Adrenal gland (tissue), 9 donors: ENCODE measurements at regions not wholly inside any gene's neighbourhood (a gene's known extent, or its start where the extent isn't known, plus 50 kb on each side); places are given as distances from the start of the nearest gene placed in this dataset.

Experiments
- DNase-seq, 7 donors: peaks; one replicate each; pipeline ENCODE4 v3.0.0-alpha.2; 2019 to 2020
- H3K27ac ChIP-seq, 5 donors: fragments of 200-600 bp; sonication (generic) in 4 of 5; 1 replicate in 3 of 5; 2 replicates in 2 of 5; pipeline versions ENCODE4 v1.5.1 to v1.8.0; 2016 to 2020; ENCODE audit warnings: mild to moderate bottlenecking in 1 of 5
- H3K27me3 ChIP-seq: fragments of 200-600 bp; 2 replicates; pipeline ENCODE4 v1.8.0; 2021
- H3K36me3 ChIP-seq, 2 donors: fragments of 200-600 bp; replicated peaks in 1 of 2; 1 replicate in 1 of 2; 2 replicates in 1 of 2; pipeline versions ENCODE4 v1.5.1 to v1.8.0; 2018 to 2022
- H3K4me1 ChIP-seq, 2 donors: fragments of 200-600 bp; replicated peaks in 1 of 2; 1 replicate in 1 of 2; 2 replicates in 1 of 2; pipeline versions ENCODE4 v1.5.1 to v1.8.0; 2018 to 2021
- H3K4me3 ChIP-seq, 4 donors: fragments of 200-600 bp; sonication (generic) in 3 of 4; one replicate each; pipeline ENCODE4 v1.5.1; 2016 to 2018
- H3K9me3 ChIP-seq, 3 donors: fragments of 200-600 bp; sonication (generic) in 1 of 3; replicated peaks in 1 of 3; 1 replicate in 2 of 3; 2 replicates in 1 of 3; pipeline versions ENCODE4 v1.5.1 to v1.8.0; 2016 to 2021
- CTCF ChIP-seq, 6 experiments: fragments of 450-650 bp in 4 of 6; fragments of 200-600 bp in 2 of 6; sonication (generic) in 1 of 6; IDR thresholded peaks; 1 replicate in 5 of 6; 2 replicates in 1 of 6; pipeline versions ENCODE4 v1.5.1 to v1.8.0; 2016 to 2021; ENCODE audit warnings: antibody characterized with exemption in 6 of 6, mild to moderate bottlenecking in 2 of 6, moderate library complexity in 1 of 6
- POLR2A ChIP-seq, 2 donors: fragments of 450-650 bp; IDR thresholded peaks; one replicate each; pipeline ENCODE4 v1.6.1; 2017; ENCODE audit warnings: antibody characterized with exemption in 2 of 2, mild to moderate bottlenecking in 2 of 2, moderate library complexity in 1 of 2
- WGBS, 4 donors: extraction: QIAGEN DNeasy Blood & Tissue Kit in 2 of 4; methylation state at CpG; one replicate each; pipeline versions ENCODE4 v1.1.5 to v1.1.7; 2013 to 2017; 5-methylcytosine and 5-hydroxymethylcytosine counted together
- intact Hi-C, 2 donors: fragments of 100-400 bp; cut with DNase I; formaldehyde crosslinking; loops; one replicate each; pipeline versions ENCODE4 v1.14.1 to v1.15.0; 2022 to 2023
- donor health status: healthy with polysubstance abuse.
- donor health status: Bipolar disorder and iron deficiency.
- donor health status: DM: yes; HTN: yes; CAD: no.
- donor health status: DM: no; HTN: no; CAD: no.
- donor health status: DM: no; HTN: no; CAD: no.

- H3K27ac ChIP-seq: no peak overlapping the region
- WGBS, 4 donors: 56 to 82% (median 65%) methylated on average over 1 of the region's 1 CpG
- TF ChIP-seq CTCF (IDR thresholded peaks at IDR 0.05): no peak
- TF ChIP-seq POLR2A (IDR thresholded peaks at IDR 0.05): no peak
- H3K4me1 ChIP-seq: no peaks in the 10 kb centered on the region
- H3K27me3 ChIP-seq: no peaks in the 10 kb centered on the region
- no peak overlapping the region for H3K4me3 ChIP-seq
- no peak for DNase-seq
- no peaks in the 10 kb centered on the region for H3K36me3 ChIP-seq
- no peaks in the 10 kb centered on the region for H3K9me3 ChIP-seq
- intact Hi-C loops: no loop called here
These were observed 274.2 kb upstream of the CCNH start for GRCh38 chr5:87686975-87687374.

GRCh38 chr5:87686018-87686417, 273.3 kb upstream of the CCNH start:
- Histone ChIP-seq H3K36me3 (no peaks in the 10 kb centered on the region), H3K4me1 (no peaks in the 10 kb centered on the region), H3K27me3 (no peaks in the 10 kb centered on the region), H3K27ac (no peak overlapping the region), H3K9me3 (no peaks in the 10 kb centered on the region), H3K4me3 (no peak overlapping the region)
- DNase-seq: no peak
- intact Hi-C loops: no loop called here
- no peak for TF ChIP-seq POLR2A (IDR thresholded peaks at IDR 0.05)
- TF ChIP-seq CTCF (IDR thresholded peaks at IDR 0.05): no peak

GRCh38 chr5:87674235-87674634, 261.5 kb upstream of the CCNH start:
- H3K36me3 ChIP-seq: no peaks in the 10 kb centered on the region
- intact Hi-C loops: no loop called here
- no peak overlapping the region for H3K27ac ChIP-seq
- no peak overlapping the region for H3K4me3 ChIP-seq
- H3K27me3 ChIP-seq: no peaks in the 10 kb centered on the region
- no peak for DNase-seq
- no peaks in the 10 kb centered on the region for H3K9me3 ChIP-seq
- TF ChIP-seq POLR2A (IDR thresholded peaks at IDR 0.05) (no peak), CTCF (IDR thresholded peaks at IDR 0.05) (no peak)
- H3K4me1 ChIP-seq: no peaks in the 10 kb centered on the region
- 69 to 80% (median 70%) methylated on average over 2 of the region's 2 CpGs for WGBS, 4 donors

GRCh38 chr5:87671146-87671545, 258.4 kb upstream of the CCNH start:
- Histone ChIP-seq H3K27ac (no peak overlapping the region), H3K9me3 (no peaks in the 10 kb centered on the region), H3K4me3 (no peak overlapping the region), H3K27me3 (no peaks in the 10 kb centered on the region), H3K36me3 (no peaks in the 10 kb centered on the region), H3K4me1 (no peaks in the 10 kb centered on the region)
- intact Hi-C loops: no loop called here
- DNase-seq: no peak
- WGBS, 4 donors: 64 to 70% (median 67%) methylated on average over 4 of the region's 4 CpGs
- TF ChIP-seq POLR2A (IDR thresholded peaks at IDR 0.05) (no peak), CTCF (IDR thresholded peaks at IDR 0.05) (no peak)
